ENCODE measurements at regions not wholly inside any gene's neighbourhood (a gene's known extent, or its start where the extent isn't known, plus 50 kb on each side); places are given as distances from the start of the nearest gene placed in this dataset.

DNA sequence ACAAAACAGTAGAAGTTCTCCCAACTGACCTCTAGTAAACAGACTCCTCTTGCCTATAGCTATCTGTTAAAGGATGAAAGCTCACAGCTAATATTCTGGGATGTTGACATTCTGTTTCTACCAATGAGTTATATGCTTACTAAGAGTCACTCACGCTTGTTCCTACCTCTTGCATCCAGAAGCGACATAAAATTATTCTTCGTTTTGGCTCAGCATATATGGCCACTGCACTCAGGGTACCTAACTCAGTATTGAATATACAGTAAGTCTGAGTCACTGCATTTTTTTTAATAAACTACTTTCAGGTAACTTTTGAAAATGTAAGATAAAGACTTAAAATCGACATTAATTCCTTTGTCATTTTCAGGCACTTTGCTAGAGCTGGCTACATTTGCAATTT lies 214.4 kb upstream of the STXBP5 start (continued):
- TF ChIP-seq, protein P1, sequence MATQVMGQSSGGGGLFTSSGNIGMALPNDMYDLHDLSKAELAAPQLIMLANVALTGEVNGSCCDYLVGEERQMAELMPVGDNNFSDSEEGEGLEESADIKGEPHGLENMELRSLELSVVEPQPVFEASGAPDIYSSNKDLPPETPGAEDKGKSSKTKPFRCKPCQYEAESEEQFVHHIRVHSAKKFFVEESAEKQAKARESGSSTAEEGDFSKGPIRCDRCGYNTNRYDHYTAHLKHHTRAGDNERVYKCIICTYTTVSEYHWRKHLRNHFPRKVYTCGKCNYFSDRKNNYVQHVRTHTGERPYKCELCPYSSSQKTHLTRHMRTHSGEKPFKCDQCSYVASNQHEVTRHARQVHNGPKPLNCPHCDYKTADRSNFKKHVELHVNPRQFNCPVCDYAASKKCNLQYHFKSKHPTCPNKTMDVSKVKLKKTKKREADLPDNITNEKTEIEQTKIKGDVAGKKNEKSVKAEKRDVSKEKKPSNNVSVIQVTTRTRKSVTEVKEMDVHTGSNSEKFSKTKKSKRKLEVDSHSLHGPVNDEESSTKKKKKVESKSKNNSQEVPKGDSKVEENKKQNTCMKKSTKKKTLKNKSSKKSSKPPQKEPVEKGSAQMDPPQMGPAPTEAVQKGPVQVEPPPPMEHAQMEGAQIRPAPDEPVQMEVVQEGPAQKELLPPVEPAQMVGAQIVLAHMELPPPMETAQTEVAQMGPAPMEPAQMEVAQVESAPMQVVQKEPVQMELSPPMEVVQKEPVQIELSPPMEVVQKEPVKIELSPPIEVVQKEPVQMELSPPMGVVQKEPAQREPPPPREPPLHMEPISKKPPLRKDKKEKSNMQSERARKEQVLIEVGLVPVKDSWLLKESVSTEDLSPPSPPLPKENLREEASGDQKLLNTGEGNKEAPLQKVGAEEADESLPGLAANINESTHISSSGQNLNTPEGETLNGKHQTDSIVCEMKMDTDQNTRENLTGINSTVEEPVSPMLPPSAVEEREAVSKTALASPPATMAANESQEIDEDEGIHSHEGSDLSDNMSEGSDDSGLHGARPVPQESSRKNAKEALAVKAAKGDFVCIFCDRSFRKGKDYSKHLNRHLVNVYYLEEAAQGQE (IDR thresholded peaks at IDR 0.05; ENCODE audit: low read depth, low read length) = no peak
- no peak for TF ChIP-seq FOXM1 (IDR thresholded peaks at IDR 0.05; ENCODE audit: low read depth, low read length)
- TF ChIP-seq SUZ12 (IDR thresholded peaks at IDR 0.05; ENCODE audit: unreplicated experiment) = no peak
- no peak for TF ChIP-seq SMARCA5 (IDR thresholded peaks at IDR 0.05)

DNA sequence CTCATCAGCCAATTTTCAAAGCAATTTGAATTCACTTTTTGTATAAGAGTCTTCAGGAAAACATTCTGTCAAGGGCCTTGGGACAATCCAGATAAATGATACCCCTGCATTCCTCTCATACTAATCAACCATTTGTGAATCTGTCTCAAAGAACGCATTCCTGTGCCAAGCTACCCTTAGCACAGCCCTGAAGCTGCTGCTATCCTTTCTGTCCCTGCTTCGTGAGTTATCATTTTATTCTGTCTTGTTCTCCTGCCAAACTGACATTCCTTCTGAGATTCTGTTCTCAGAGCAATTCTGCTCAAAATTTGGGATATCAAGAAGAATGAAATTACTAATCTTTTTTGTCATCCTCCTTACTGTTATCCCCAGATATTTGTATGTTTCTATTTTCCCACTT lies 213.9 kb upstream of the STXBP5 start:
- Histone ChIP-seq H3K4me2 (ENCODE audit: control insufficient read depth, insufficient read depth) (no peak overlapping the region), H2AFZ (ENCODE audit: control insufficient read depth, low read depth, low read length) (no peak overlapping the region)
- TF ChIP-seq ETV6 (conservative IDR thresholded peaks at IDR 0.05 in 1 of 2, IDR thresholded peaks at IDR 0.05 in 1 of 2; ENCODE audit: borderline replicate concordance in 1 of 2, low read depth in 1 of 2) = no peak
- no peak for TF ChIP-seq MTA3 (IDR thresholded peaks at IDR 0.05; ENCODE audit: borderline replicate concordance, low read length)
- TF ChIP-seq NFXL1 (IDR thresholded peaks at IDR 0.05; ENCODE audit: borderline replicate concordance) = no peak
- TF ChIP-seq PAX5 (IDR thresholded peaks at IDR 0.05; ENCODE audit: borderline replicate concordance, low read depth, low read length) = no peak
- no peak for TF ChIP-seq MXI1 (IDR thresholded peaks at IDR 0.05; ENCODE audit: low read depth, low read length)
- TF ChIP-seq, protein P2, sequence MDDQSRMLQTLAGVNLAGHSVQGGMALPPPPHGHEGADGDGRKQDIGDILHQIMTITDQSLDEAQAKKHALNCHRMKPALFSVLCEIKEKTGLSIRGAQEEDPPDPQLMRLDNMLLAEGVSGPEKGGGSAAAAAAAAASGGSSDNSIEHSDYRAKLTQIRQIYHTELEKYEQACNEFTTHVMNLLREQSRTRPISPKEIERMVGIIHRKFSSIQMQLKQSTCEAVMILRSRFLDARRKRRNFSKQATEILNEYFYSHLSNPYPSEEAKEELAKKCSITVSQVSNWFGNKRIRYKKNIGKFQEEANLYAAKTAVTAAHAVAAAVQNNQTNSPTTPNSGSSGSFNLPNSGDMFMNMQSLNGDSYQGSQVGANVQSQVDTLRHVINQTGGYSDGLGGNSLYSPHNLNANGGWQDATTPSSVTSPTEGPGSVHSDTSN (IDR thresholded peaks at IDR 0.05; ENCODE audit: insufficient replicate concordance, low read depth, low read length) = no peak
- no peak for TF ChIP-seq SMAD5 (IDR thresholded peaks at IDR 0.05; ENCODE audit: low read depth)
- TF ChIP-seq CBX3 (IDR thresholded peaks at IDR 0.05; ENCODE audit: borderline replicate concordance, low read depth) = no peak
- TF ChIP-seq MEF2A (IDR thresholded peaks at IDR 0.05; ENCODE audit: insufficient read depth, low read depth, low read length) = no peak
- TF ChIP-seq TARDBP (IDR thresholded peaks at IDR 0.05; ENCODE audit: borderline replicate concordance) = no peak
- TF ChIP-seq, protein P3, sequence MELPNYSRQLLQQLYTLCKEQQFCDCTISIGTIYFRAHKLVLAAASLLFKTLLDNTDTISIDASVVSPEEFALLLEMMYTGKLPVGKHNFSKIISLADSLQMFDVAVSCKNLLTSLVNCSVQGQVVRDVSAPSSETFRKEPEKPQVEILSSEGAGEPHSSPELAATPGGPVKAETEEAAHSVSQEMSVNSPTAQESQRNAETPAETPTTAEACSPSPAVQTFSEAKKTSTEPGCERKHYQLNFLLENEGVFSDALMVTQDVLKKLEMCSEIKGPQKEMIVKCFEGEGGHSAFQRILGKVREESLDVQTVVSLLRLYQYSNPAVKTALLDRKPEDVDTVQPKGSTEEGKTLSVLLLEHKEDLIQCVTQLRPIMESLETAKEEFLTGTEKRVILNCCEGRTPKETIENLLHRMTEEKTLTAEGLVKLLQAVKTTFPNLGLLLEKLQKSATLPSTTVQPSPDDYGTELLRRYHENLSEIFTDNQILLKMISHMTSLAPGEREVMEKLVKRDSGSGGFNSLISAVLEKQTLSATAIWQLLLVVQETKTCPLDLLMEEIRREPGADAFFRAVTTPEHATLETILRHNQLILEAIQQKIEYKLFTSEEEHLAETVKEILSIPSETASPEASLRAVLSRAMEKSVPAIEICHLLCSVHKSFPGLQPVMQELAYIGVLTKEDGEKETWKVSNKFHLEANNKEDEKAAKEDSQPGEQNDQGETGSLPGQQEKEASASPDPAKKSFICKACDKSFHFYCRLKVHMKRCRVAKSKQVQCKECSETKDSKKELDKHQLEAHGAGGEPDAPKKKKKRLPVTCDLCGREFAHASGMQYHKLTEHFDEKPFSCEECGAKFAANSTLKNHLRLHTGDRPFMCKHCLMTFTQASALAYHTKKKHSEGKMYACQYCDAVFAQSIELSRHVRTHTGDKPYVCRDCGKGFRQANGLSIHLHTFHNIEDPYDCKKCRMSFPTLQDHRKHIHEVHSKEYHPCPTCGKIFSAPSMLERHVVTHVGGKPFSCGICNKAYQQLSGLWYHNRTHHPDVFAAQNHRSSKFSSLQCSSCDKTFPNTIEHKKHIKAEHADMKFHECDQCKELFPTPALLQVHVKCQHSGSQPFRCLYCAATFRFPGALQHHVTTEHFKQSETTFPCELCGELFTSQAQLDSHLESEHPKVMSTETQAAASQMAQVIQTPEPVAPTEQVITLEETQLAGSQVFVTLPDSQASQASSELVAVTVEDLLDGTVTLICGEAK (IDR thresholded peaks at IDR 0.05; ENCODE audit: borderline replicate concordance) = no peak
- TF ChIP-seq TBL1XR1 (IDR thresholded peaks at IDR 0.05; ENCODE audit: low read depth, low read length) = no peak

More for the DNA sequence above, 213.9 kb upstream of the STXBP5 start:
- ATAC-seq = no peak
- Histone ChIP-seq H3K79me2 (ENCODE audit: control insufficient read depth, insufficient read depth, low read length) (no peaks in the 10 kb centered on the region), H3K27me3 (replicated peaks in 1 of 2; ENCODE audit: control insufficient read depth in 2 of 2, insufficient read depth in 2 of 2, low read length in 1 of 2) (no peaks in the 10 kb centered on the region), H3K4me1 (ENCODE audit: control insufficient read depth, insufficient read depth, low read length) (no peaks in the 10 kb centered on the region), H3K4me3 (no peak overlapping the region), H3K36me3 (ENCODE audit: control insufficient read depth in 2 of 2, insufficient read depth in 2 of 2, low read length in 1 of 2) (no peaks in the 10 kb centered on the region), H4K20me1 (ENCODE audit: control insufficient read depth, insufficient read depth) (no peaks in the 10 kb centered on the region), H3K9ac (ENCODE audit: control insufficient read depth, insufficient read depth, low read length) (no peak overlapping the region), H3K9me3 (replicated peaks; ENCODE audit: control insufficient read depth, insufficient read depth, low read length) (no peaks in the 10 kb centered on the region), H3K27ac (ENCODE audit: control insufficient read depth, insufficient read depth) (no peak overlapping the region)
- intact Hi-C loops (cut with micrococcal nuclease; ENCODE audit: unreplicated experiment) (no loop called here), in situ Hi-C loops (cut with MboI) (no loop called here)
- DNase-seq (ENCODE audit: low read depth, low spot score) = no peak
- CTCF ChIA-PET = interaction anchor here (1.0 to 1.4 kb wide), 2 partner anchors 14 to 26 kb away, joined by 3 read pairs; no protein-coding TSS in a partner anchor
- 38% methylated on average over 2 of the region's 2 CpGs for WGBS (ENCODE audit: insufficient coverage, insufficient replicate concordance, low lambda C conversion rate, missing lambda C conversion rate)
- FAIRE-seq = no peak
- POLR2A ChIA-PET = no interaction called here
- RAD21 ChIA-PET (ENCODE audit: unreplicated experiment) = interaction anchor here (1.5 kb wide), 1 partner anchor 17 kb away, joined by 3 read pairs; no protein-coding TSS in a partner anchor
- SMC1A ChIA-PET (ENCODE audit: uncharacterized antibody, unreplicated experiment) = no interaction called here
- no TSS peak for BruUV-seq (replicated peaks)

All from GM12878 (cell line).